Colonic mucosa (tissue), 4 donors: ENCODE measurements at regions not wholly inside any gene's neighbourhood (a gene's known extent, or its start where the extent isn't known, plus 50 kb on each side); places are given as distances from the start of the nearest gene placed in this dataset.

ENCODE experiments used
- DNase-seq: peaks from one replicate; pipeline ENCODE4 v3.0.0-alpha.2; 2020
- H3K27ac ChIP-seq: fragments of 200-600 bp; one replicate; pipeline ENCODE4 v1.8.0; 2021
- H3K27me3 ChIP-seq: fragments of 200-600 bp; one replicate; pipeline ENCODE4 v1.8.0; 2021
- H3K36me3 ChIP-seq: fragments of 200-600 bp; one replicate; pipeline ENCODE4 v1.8.0; 2021
- H3K4me1 ChIP-seq: fragments of 200-600 bp; one replicate; pipeline ENCODE4 v1.8.0; 2021; ENCODE audit warnings: mild to moderate bottlenecking
- H3K4me3 ChIP-seq: fragments of 200-600 bp; one replicate; pipeline ENCODE4 v1.8.0; 2021
- H3K9ac ChIP-seq, 2 donors: one replicate each; pipeline ENCODE4 v1.7.0; 2013; ENCODE audit warnings: control low read depth in 2 of 2, low read depth in 2 of 2, low read length in 2 of 2
- H3K9me3 ChIP-seq: fragments of 200-600 bp; one replicate; pipeline ENCODE4 v1.8.0; 2021
- intact Hi-C: fragments of 100-400 bp; cut with DNase I; formaldehyde crosslinking; loops from one replicate; pipeline ENCODE4 v1.14.1; 2022
- TF ChIP-seq, protein P1 (sequence below): fragments of 200-600 bp; IDR thresholded peaks from one replicate; pipeline ENCODE4 v1.8.0; 2022; ENCODE audit warnings: antibody characterized with exemption, mild to moderate bottlenecking
- donor health status: healthy.
- donor health status: DM: no; HTN: no; CAD: no.
- donor health status: DM: no; HTN: no; CAD: no.

DNA sequence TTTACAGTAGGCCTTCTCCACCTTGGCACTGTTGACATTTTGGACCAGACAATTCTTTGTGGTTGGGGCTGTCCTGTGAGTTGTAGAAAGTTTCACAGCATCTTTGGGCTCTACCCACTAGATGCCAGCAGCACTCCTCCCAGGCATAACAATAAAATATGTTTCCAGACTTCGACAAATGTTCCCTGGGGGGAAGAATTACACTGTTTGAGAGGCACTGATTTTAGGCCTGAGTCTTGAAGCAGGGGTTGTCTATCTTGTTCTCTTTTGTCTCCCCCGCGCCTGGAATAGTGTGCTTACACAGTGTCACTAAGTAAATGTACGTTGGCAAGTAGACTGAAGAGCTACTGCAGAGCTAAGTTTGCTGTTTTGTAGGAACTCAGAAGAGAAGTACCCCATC is 254.4 kb upstream of the BOD1L1 start:
- H3K27me3 ChIP-seq = no peaks in the 10 kb centered on the region
- no peak overlapping the region for H3K27ac ChIP-seq
- intact Hi-C loops = no loop called here
- no peaks in the 10 kb centered on the region for H3K4me1 ChIP-seq
- H3K9me3 ChIP-seq = no peaks in the 10 kb centered on the region
- no peak for DNase-seq
- no peaks in the 10 kb centered on the region for H3K36me3 ChIP-seq
- no peak overlapping the region for H3K9ac ChIP-seq
- no peak overlapping the region for H3K4me3 ChIP-seq
- TF ChIP-seq, protein P1, sequence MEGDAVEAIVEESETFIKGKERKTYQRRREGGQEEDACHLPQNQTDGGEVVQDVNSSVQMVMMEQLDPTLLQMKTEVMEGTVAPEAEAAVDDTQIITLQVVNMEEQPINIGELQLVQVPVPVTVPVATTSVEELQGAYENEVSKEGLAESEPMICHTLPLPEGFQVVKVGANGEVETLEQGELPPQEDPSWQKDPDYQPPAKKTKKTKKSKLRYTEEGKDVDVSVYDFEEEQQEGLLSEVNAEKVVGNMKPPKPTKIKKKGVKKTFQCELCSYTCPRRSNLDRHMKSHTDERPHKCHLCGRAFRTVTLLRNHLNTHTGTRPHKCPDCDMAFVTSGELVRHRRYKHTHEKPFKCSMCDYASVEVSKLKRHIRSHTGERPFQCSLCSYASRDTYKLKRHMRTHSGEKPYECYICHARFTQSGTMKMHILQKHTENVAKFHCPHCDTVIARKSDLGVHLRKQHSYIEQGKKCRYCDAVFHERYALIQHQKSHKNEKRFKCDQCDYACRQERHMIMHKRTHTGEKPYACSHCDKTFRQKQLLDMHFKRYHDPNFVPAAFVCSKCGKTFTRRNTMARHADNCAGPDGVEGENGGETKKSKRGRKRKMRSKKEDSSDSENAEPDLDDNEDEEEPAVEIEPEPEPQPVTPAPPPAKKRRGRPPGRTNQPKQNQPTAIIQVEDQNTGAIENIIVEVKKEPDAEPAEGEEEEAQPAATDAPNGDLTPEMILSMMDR = no peak

DNA sequence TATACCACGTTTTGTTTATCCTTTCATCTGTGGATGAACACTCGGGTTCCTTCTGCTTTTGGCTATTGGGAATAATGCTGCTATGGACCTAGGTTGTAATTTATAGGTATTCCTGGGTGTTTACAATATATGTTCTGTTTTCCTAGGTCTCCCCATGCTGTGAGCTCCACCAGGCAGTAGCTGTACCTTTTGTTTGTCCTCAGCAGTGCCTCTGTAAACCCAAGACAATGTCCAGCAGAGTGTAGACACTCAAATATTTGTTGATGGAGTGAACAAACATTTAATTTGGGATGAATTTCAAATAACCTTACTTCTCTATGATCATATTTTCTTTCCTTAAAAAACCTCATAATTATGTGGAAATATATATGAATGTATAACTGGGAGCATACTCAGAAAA is 259.5 kb upstream of the BOD1L1 start:
- H3K4me3 ChIP-seq = no peak overlapping the region
- no peaks in the 10 kb centered on the region for H3K4me1 ChIP-seq
- intact Hi-C loops = no loop called here
- no peaks in the 10 kb centered on the region for H3K9me3 ChIP-seq
- H3K27ac ChIP-seq = no peak overlapping the region
- no peaks in the 10 kb centered on the region for H3K36me3 ChIP-seq
- no peak overlapping the region for H3K9ac ChIP-seq
- TF ChIP-seq, protein P1 = no peak
- no peaks in the 10 kb centered on the region for H3K27me3 ChIP-seq
- no peak for DNase-seq

DNA sequence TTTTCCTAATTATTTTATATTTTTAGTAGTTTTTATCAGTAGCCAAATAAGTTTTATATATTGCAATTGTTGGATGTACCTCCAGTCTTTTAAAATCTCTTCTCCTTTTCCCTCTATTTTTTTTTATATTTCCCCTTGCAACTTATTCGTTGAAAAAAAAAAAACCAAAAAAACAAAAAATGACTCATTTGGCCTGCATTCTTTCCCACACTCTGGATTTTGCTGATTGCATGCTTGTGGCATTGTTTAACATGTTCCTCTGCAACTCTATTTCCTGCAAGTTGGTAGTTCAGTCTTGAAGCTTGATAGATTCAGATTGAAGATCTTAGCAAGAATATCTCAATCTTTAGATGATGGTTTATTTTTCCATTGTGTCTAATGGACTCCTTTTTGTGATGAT is 260.6 kb upstream of the BOD1L1 start:
- no peak for DNase-seq
- H3K9ac ChIP-seq = no peak overlapping the region
- H3K4me1 ChIP-seq = no peaks in the 10 kb centered on the region
- no peaks in the 10 kb centered on the region for H3K27me3 ChIP-seq
- no peaks in the 10 kb centered on the region for H3K36me3 ChIP-seq
- intact Hi-C loops = no loop called here
- H3K4me3 ChIP-seq = no peak overlapping the region
- no peaks in the 10 kb centered on the region for H3K9me3 ChIP-seq
- TF ChIP-seq, protein P1 = no peak
- H3K27ac ChIP-seq = no peak overlapping the region

DNA sequence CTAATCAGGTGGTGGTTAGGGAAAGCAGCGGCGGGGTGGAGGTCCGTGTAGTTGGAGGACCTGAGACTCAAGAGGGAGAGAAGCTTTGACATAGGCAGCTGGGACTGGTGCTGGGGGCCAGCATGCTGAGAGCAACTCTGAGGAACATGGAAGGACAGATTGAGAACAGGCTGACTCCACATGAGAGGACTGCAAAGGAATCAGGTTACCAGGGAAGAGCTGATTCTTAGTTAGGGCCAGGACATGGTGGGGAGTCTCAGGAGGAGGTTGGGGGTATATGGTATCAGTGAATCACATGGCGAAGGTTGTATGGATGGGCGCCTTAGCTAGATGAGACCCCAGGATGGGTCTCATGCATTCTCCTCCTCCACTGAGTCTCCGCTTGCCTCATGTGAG is 264.0 kb upstream of the BOD1L1 start:
- no peaks in the 10 kb centered on the region for H3K9me3 ChIP-seq
- intact Hi-C loops = no loop called here
- H3K27me3 ChIP-seq = no peaks in the 10 kb centered on the region
- no peak for DNase-seq
- no peaks in the 10 kb centered on the region for H3K36me3 ChIP-seq
- H3K4me3 ChIP-seq = no peak overlapping the region
- TF ChIP-seq, protein P1 = no peak
- no peak overlapping the region for H3K27ac ChIP-seq
- no peak overlapping the region for H3K9ac ChIP-seq
- no peaks in the 10 kb centered on the region for H3K4me1 ChIP-seq

DNA sequence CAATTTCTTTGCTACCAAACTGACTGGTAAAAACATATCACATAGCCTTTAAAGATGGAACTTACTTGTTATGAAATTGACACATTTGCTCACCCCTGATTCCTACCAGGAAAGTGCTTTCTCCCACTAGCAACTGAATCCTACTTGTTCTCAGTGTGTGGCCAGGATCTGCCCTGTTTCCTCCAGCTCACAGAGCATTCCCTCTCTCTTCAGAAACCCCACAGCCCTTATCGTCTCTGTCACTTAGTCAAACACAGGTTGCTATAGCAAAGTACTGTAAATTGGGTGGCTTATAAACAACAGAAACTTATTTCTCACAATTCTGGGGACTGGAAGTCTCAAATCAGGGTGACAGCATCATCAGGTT is 265.2 kb upstream of the BOD1L1 start:
- intact Hi-C loops = no loop called here
- no peaks in the 10 kb centered on the region for H3K9me3 ChIP-seq
- TF ChIP-seq, protein P1 = no peak
- H3K4me1 ChIP-seq = no peaks in the 10 kb centered on the region
- H3K27me3 ChIP-seq = no peaks in the 10 kb centered on the region
- H3K9ac ChIP-seq = no peak overlapping the region
- no peak overlapping the region for H3K27ac ChIP-seq
- DNase-seq = no peak
- no peaks in the 10 kb centered on the region for H3K36me3 ChIP-seq
- no peak overlapping the region for H3K4me3 ChIP-seq

DNA sequence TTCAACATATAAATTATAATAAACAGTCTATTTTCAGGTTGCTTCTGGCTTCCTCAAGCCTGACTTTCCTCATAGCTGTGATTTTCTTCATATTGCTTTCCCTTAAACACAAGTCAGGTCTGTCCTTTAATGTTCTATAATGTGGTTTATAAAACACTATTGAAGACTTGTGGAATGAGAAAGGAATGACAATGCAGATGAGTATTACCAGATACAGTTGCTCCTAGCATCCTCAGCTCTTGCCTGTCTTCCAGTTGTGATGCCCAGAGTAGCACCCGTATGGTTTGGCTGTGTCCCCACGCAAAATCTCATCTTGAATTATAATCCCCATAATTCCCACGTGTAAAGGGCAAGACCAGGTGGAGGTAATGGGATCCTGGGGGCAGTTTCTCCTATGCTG is 265.7 kb upstream of the BOD1L1 start:
- intact Hi-C loops = no loop called here
- H3K4me1 ChIP-seq = no peaks in the 10 kb centered on the region
- DNase-seq = no peak
- no peak overlapping the region for H3K27ac ChIP-seq
- no peak overlapping the region for H3K9ac ChIP-seq
- no peaks in the 10 kb centered on the region for H3K36me3 ChIP-seq
- H3K9me3 ChIP-seq = no peaks in the 10 kb centered on the region
- TF ChIP-seq, protein P1 = no peak
- H3K4me3 ChIP-seq = no peak overlapping the region
- H3K27me3 ChIP-seq = no peaks in the 10 kb centered on the region
